SIG-M5 treated with dmso at 0.1 percent for 504 hours (cell line): ENCODE measurements at regions not wholly inside any gene's neighbourhood (a gene's known extent, or its start where the extent isn't known, plus 50 kb on each side); places are given as distances from the start of the nearest gene placed in this dataset.

Experiments used
- DNase-seq: peaks from one replicate; lab custom pipeline; 2025; ENCODE audit not compliant: unreplicated experiment; lab: John Stamatoyannopoulos, UW

DNA sequence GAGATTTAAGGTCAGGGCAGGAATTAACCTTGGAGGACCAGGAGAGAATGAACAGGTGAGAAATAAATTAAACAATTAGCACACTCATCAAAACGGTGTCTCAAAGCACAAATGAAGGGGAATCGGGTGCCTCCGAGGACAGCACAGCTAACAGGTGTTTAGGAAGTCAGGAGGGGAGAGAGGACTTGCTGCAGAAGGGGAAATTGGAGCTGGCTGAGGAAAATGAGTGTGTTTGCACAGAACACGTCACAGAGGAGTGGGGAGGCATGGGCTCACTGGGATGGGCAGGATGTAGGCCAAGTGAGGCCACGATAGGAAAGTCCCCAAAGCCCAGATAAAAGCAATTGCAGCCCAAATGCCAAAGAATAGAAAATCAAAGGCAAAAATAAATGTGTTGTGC lies 121.7 kb downstream of the ZNF664 start:
- no peak for DNase-seq

- no peak for DNase-seq
Measured at GRCh38 chr12:124096109-124096508, 123.1 kb downstream of the ZNF664 start.

DNA sequence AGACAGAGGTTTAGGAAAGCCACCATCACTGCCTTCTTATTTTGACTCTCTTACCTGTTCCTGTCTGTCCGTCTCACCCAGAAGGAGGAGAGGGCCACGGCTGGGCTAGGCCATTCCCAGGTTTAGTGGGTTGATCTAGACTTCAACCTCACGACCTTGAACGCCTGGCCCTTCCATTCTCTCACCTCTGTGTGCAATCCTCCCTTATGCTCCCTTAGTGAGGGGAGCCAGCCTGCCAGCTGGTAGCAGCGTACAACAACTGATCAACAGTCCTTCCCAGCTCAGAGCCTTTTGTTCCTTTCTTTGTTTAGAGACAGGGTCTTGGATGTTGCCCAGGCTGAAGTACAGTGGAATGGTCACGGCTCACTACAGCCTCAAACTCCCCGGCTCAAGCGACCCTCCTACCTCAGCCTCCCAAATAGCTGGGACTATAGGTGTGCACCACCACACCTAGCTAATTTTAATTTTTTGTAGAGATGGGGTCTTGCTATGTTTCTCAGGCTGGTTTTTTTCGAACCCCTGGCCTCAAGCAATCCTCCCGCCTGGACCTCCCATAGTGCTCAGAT lies 123.9 kb downstream of the ZNF664 start:
- DNase-seq, result no peak

DNA sequence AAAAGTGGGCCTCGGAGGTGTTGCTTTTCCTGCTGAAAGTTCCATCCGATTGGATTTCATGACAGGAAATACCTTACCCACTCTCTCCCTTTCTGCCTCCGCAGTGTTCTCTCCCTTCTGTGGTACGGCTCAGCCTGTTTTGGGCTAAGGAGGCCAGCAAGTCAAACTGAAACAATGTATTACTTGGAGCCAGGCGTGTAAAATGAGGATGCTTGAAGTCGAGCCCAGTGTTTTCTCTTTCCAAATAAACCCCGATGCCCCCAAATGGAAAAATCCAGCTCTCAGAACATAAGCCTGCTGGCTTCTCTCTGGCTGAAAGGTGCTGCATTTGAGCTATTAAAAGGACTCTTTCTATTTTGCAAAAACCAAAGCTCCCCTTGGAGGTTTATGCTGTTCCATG lies 124.7 kb downstream of the ZNF664 start:
- DNase-seq, result no peak

- DNase-seq, result no peak
Measured at GRCh38 chr12:124098101-124098757, 125.2 kb downstream of the ZNF664 start.

DNA sequence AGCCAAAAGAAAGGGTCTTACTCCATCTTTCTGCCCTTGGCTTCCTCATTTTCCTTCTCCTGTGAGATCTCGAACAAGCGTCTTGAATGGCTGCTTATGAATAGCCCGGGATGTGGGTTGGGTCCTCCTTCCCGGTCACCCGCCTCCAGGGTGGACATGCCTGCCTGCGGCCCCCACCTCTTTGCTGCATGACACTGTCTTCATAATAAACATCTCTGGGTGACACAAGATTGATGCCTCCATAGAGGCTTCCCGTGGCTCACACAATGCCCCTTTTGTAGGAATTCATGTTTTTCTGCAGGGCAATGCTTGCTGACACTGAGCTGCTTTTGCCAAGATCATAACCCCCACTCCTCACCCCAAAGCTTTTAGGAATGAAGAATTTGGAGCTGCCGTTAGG lies 125.9 kb downstream of the ZNF664 start:
- DNase-seq, result no peak

GRCh38 chr12:124099661-124100060 lies 126.6 kb downstream of the ZNF664 start:
- no peak for DNase-seq

DNA sequence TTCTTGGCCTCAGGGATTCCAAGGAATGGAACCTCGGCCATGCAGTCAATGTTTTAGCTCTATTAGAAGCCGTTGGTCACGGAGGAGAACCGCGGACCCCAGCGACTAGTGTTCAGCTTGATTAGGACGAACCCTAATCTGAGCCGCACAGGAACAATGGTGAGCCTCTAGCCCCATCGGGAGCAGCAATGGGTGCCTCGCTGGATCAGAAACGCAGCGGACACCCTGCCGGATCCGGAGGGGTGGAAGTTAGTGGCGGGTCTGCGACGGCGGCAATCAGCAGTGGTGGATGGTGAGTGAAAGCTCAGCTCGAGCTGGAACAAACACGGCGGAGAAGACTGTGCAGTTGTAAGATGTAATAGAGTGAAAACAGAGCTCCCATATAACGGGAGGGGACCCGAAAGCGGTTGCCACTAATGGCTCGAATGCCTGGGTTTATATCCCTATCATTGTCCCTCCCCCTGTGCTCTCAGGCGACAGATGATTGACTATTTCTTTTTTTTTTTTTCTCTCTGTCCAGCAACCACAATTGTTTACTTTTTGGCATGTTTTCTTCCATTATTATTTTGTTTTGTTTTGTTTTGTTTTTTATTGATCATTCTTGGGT lies 127.7 kb downstream of the ZNF664 start:
- DNase-seq, result no peak

DNA sequence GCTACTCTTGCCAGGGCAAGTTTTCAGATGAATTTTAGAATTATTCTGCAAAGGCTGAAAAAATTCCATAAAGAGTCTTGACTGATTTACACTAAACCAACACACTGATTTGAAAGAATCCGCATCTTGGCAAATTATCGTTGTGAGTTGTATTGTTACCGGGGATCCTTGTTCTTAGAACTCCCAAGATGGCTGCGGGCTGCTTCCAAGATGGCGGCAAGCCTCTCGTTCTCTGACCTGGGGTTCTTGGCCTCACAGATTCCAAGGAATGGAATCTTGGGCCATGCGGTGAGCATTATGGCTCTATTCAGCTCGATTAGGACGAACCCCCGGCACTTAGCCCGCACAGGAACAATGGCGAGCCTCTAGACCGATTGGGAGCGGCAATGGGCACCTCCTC lies 132.5 kb downstream of the ZNF664 start:
- DNase-seq, result no peak

DNA sequence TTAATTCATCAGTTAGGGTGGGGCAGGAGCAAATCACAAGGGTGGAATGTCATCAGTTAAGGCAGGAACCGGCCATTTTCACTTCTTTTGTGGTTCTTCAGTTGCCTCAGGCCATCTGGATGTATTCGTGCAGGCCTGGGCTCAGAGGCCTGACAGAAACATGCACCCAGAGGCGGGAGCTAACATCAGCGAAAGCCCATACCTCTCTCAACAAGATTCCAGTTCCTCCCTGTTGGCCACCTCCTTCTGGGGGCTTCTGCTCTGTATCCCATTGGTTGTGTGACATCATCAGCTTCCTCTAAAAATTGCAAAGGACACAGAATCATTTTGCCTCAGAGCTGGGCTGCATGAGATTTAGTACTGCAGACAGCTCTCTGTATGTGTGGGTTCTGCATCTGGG lies 134.3 kb downstream of the ZNF664 start:
- DNase-seq, result no peak

DNA sequence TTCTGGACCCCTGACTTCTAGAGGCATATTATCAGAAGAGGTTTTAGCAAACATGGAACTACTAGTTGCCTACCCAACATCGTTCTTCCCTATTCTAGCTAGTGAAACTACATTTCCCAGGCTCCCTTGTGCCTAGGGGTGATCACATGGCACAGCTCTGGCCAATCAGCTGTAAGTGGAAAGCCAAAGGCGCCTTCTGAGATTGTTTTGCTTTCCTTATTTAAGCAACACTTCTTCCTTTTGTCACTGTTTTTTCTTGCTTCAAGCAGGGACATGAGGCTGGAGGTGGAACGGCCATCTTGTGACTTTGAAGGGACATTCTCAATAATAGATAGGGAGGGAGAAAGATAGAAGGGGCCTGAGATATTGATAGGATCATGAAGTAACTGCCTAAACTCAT lies 136.7 kb downstream of the ZNF664 start:
- DNase-seq, result peak; percentile 19

- no peak for DNase-seq
Measured at GRCh38 chr12:124110372-124110883, 137.4 kb downstream of the ZNF664 start.

GRCh38 chr12:124111006-124111405 lies 138.0 kb downstream of the ZNF664 start:
- no peak for DNase-seq

GRCh38 chr12:124114316-124114715 lies 141.3 kb downstream of the ZNF664 start:
- no peak for DNase-seq

- no peak for DNase-seq
Measured at GRCh38 chr12:124115496-124115895, 142.5 kb downstream of the ZNF664 start.

DNA sequence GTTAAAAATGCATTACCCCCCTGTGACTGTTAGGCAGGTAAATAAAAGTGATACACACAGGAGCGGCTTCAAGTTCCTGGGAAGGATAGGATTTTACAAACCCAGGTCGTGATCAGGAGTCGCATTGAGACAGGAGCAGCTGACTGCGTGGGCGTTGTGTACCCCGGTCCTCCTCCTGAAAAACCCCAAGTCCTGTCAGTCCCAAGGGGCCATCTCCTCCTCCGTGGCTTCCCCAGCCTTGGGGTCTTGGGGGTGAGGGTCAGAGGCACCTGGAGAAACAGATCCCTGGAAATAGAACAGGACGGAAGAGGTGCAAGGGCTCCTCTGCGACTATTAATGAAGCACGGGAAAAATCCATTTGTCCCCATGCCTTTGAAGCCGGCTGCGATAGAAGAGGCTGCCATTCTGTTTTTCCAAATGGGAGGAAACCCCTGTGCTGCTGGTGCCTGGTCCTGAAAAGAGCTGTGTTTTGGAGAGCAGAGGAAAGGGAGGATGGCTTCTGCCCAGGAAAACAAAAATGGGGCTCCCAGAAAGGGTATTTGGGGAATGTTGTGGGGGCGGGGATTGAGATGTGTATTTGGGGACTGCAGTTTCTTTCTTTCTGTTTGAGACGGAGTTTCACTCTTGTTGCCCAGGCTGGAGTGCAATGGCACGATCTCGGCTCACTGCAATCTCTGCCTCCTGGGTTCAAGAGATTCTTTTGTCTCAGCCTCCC lies 143.1 kb downstream of the ZNF664 start:
- no peak for DNase-seq

DNA sequence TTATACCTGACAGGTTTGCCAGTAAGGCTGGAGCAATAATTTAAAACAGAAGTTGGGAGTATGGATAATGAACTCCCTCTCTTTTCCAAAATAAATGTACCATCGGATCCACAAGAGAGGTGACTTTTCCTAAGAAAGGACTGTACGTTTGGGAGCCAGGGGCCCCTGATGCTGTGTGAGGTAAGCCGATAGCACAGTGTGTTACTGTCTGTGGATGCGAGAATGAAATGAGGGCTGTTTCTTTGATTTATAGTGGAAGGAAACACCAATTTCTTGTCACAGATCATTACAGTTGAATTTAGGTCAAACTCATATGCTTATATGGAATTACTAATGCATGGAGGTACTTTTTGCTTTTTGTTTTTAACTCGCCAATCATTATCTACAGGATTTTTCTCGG lies 147.7 kb downstream of the ZNF664 start:
- DNase-seq, result no peak

GRCh38 chr12:124122722-124123121 lies 149.7 kb downstream of the ZNF664 start:
- no peak for DNase-seq

- DNase-seq, result no peak
Measured at GRCh38 chr12:124123296-124124000, 150.4 kb downstream of the ZNF664 start.

- DNase-seq, result no peak
Measured at GRCh38 chr12:124125203-124125871, 152.3 kb downstream of the ZNF664 start.
